Hematopoietic multipotent progenitor cell treated with erythropoietin and hydrocortisone succinate and interleukin-3 and kit ligand, for 4 days (in vitro differentiated cells): ENCODE measurements at regions not wholly inside any gene's neighbourhood (a gene's known extent, or its start where the extent isn't known, plus 50 kb on each side); places are given as distances from the start of the nearest gene placed in this dataset.
A peak's percentile ranks its signal among the peaks of the same experiment; 100 is the strongest.

ENCODE experiments used
- DNase-seq: peaks from one replicate; pipeline ENCODE4 v3.0.0-alpha.2; 2015

GRCh38 chr18:22871809-22872525, 61.2 kb upstream of the RBBP8 start:
- DNase-seq, result peak; percentile 48

- DNase-seq, result peak; percentile 6
These were observed 60.1 kb upstream of the RBBP8 start for GRCh38 chr18:22872900-22873537.

- DNase-seq, result no peak
These were observed 53.8 kb upstream of the RBBP8 start for GRCh38 chr18:22879293-22879692.

GRCh38 chr18:22882084-22882483, 51.0 kb upstream of the RBBP8 start:
- DNase-seq, result no peak

GRCh38 chr18:22883179-22883578, 49.9 kb upstream of the RBBP8 start:
- DNase-seq, result no peak
